HG03520 (cell line): ENCODE measurements at regions not wholly inside any gene's neighbourhood (a gene's known extent, or its start where the extent isn't known, plus 50 kb on each side); places are given as distances from the start of the nearest gene placed in this dataset.

ENCODE experiments used
- ATAC-seq: cut with Tn5 transposase; IDR thresholded peaks from one replicate; pipeline ENCODE4 v1.9.1; 2021; ENCODE audit warnings: mild to moderate bottlenecking, moderate library complexity; ENCODE audit not compliant: unreplicated experiment

- no peak for ATAC-seq
Measured at GRCh38 chr19:31096062-31096830, 253.0 kb downstream of the TSHZ3 start.

DNA sequence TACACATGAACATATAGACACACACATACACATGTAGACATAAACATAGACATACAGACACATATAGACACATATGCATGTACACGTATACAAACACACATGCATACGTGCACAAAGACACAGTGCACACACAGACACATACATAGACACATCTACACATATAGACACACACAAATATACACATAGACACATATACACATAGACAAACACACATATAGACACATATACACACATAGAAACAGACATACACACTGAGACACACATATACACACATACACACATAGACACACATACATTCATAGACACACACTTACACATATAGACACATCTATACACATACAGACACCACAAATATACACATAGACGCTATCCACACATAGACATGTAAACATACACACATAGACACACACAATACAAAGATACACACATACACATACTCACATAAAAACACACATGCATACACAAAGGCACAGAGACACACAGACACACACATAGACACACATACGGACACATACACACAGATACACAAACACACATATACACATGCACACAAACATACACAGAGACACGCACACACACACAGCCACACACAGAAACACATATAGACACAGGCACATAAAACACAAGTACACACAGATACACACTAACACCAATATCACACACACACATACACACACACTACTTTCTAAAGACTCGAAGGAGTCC, 254.0 kb downstream of the TSHZ3 start:
- ATAC-seq = no peak

- ATAC-seq = no peak
Measured at GRCh38 chr19:31092274-31092673, 257.0 kb downstream of the TSHZ3 start.

GRCh38 chr19:31089681-31090080, 259.6 kb downstream of the TSHZ3 start:
- ATAC-seq = no peak

- no peak for ATAC-seq
Measured at GRCh38 chr19:31085125-31085524, 264.1 kb downstream of the TSHZ3 start.

DNA sequence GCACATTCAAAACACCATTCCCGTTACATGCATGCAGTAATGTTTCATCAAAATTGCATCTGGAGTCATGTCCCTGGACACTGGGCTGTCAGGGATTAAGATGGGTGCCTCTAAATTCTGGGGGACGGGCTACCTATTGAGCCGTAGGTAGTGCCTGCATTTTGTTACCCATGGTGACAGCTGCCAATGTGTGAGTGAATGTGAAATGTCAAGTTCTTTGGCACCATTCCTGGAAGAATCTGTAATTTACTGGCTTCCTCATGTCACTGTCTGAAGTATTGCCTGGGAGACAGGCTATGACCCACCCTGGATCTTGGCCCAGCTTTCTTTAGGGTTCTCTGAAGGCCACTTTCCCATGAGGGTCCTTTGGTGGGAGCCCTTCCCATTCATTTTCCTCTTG, 266.1 kb downstream of the TSHZ3 start:
- ATAC-seq = no peak

DNA sequence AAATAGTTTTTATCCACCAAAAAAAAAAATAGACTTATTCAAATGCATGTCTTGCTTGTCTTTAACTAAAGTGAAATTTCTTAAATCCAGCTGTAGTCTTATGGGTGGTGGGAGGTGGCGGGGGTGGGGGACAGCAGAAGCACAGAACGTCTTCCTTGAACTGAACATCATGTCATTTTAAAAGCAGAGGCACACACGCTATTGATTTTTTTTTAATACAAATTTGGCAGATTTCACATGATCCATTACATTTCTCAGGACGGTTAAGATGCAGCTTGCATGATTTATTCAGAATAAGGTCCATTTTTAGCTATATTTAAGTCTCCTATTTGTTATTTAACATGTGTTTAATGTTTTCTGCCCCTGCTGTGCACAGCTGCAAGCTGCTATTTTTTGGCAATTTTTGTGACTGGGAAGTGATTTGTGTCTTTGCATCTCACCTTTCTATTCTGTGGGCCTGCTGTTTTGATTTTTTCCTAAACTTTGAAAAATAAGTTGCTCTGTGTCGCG, 274.0 kb downstream of the TSHZ3 start:
- no peak for ATAC-seq

DNA sequence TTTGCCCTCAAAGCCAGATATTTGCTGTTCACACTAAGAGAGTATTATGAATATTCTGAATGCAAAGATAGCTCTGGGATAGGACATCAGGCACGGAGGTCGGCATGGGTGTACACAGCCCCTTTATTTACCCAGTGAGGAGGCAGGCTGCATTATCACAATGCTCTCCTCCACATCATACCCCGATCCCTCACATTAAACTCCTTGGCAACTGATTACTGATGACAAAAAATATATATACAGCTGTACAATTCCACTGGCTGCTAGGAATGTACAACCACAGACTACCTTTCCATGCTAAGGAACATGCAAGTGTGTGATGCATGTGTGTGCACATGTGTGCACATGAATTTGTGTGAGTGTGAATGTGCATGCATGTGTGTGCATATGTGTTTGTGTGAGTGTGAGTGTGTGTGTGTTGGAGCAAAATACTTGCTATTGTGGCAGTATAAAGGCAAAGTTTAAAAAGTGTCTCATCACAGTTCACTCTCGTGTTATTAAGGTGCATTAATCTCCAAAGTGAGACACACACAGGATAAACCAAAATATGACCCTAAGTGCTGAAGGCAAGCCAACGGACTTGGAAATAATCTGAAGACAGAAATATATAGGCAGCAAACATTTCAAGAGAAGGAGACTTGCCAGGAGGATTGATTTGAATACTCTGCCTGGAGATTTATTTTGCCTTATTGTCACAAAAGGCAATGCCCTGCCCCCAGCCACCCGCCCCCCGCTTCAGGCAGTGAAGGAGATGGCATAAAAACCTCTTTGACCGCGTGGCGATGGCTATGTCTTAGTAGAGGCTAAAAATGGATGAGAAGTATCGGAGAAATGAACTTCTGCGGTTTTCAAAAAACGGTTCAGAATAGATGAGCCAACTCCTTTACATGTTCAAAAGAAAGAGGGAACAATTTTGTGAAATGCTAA, 274.8 kb downstream of the TSHZ3 start:
- ATAC-seq = no peak

DNA sequence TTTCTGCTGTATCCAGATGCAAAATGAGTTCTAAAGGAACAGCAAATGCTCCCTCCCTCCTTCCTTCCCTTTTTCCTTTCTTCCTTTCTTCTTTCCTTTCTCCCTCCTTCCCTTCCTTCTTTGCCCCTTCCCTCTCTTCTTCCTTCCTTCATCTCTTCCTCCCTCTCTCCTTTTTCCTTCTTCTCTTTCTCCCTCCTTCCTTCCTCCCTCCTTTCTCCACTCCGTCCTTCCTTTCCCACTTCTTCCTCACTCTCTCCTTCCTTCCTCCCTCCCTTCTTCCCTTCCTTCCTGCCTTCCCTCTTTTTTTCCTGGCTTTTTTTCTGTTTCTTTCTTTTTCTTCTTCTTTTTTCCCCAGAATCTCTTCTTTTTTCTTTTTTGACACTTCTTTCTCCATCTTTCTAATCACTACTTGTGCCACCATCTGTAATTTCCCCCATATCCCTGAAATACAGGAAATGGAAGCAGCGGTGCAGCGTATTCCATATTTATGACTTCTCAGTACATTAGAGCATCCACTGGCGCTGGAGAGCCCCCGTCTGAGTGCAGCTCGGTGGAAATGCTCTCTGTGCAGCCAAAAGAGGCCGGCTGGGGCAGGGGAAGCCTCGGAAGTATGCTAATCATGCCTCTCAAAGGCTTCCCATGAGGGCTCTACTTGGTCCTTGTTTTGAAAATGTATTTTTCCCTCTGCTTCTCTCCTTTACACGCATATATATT, 275.6 kb downstream of the TSHZ3 start:
- ATAC-seq = no peak

- no peak for ATAC-seq
Measured at GRCh38 chr19:31072451-31072850, 276.8 kb downstream of the TSHZ3 start.

DNA sequence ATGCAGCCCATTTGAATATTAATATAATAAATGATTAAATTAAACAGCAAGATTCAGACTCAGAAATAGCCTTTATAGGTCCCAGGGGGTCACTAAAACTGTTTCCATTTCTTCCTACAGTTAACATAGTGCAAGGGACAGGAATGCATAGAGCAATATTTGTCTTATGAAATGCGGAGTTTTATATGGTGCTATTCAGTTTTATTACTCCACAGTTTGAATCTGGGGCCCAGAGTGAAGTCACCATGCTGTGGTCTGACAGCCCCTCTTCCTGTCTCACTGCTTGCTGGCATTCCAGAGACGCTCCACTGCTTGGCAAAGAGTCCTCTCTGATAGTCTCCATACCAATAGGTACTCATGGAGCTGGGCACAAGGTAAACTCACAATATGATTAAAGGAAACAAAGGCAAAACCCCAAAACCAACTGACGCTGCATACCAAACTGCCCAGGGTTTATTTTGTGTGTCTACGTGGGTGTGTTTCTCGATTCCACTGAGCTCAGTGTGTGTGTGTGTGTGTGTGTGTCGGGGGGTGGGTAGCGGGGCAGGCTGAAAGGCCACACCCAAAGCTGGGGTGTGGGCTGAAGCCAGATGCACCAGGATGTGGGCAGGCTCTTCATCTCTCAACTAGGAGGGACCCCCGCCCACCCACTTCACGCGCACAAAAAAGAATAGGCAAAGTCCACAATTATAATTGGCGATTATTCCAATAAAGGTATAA, 277.9 kb downstream of the TSHZ3 start:
- ATAC-seq = no peak

DNA sequence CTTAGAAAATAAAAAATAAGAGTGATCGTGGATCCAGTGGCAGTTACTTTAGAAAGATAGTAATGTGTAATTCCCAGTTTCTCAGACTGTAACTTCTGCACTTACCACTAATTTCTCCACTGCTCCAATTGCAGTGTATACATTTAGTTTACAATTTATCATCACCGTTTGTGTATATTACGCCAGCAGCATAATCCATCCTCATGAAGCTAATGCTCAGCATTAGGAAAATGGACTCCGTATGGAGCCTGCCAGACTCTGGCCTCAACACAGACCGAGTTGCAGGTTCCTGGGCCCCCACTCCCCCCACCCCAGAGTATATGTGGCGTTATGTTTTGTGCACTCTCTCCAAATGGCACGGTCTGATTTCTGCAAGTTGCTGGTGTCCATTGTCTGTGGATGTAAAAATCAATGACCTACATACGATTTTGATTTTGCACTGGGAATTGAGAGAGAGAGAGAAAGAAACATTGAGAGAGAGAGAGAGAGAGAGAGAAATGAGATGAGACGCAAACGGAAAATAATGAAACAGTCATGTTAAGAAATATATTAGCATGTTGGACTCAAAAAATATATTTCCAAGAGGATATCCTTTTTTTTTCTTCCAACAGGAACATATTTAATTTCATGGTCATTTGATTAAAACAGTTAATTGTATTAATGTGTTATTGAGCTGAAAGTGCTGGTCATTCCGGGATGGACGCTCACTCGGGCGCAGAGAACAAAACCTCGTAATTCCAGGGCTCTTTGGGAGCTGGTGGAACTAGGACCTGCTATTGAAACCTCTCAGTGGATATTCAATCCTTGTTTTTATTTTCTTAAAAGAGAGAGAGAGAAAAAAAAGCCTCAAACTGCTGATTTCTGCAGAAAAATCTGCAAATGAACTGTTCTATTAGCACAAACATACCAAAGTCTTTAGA, 278.8 kb downstream of the TSHZ3 start:
- ATAC-seq = no peak

DNA sequence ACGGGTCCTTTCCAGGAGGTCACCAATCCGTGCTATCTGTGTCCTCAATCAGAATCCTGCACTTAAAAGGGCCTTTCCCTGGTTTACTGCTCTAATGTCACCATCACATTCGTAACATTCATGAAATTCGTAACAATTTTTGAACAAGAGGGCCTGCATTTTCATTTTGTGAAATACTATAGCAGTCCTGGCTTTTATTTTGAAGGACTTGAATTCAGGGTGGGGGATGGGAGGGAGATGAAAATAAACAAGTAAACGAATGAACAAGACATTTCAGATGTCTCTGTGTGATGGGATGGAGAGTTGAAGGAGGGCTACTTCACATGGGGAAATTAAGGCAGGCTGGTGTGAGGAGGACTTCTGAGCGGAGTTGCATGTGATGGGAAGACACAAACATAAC, 281.0 kb downstream of the TSHZ3 start:
- ATAC-seq = no peak

GRCh38 chr19:31066385-31066784, 282.9 kb downstream of the TSHZ3 start:
- ATAC-seq = no peak

DNA sequence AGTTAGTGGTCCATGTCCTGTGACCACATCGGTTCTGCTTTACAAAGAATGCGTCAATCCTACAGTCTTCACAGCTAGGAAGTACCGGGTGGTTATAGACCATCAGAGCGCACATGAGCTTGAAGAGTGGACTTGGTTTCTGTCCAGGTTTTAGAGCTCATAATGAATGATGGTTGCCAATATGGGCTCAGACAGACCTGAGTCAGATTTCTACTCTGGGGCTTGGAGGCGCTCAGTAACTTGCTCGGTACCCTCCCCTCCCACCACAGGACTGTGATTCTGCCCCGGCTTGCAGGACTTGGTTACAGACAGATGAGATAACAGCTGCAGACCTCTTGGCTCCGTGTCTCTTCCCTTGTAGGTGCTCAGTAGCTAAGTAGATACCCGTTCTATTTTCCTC, 284.7 kb downstream of the TSHZ3 start:
- no peak for ATAC-seq

DNA sequence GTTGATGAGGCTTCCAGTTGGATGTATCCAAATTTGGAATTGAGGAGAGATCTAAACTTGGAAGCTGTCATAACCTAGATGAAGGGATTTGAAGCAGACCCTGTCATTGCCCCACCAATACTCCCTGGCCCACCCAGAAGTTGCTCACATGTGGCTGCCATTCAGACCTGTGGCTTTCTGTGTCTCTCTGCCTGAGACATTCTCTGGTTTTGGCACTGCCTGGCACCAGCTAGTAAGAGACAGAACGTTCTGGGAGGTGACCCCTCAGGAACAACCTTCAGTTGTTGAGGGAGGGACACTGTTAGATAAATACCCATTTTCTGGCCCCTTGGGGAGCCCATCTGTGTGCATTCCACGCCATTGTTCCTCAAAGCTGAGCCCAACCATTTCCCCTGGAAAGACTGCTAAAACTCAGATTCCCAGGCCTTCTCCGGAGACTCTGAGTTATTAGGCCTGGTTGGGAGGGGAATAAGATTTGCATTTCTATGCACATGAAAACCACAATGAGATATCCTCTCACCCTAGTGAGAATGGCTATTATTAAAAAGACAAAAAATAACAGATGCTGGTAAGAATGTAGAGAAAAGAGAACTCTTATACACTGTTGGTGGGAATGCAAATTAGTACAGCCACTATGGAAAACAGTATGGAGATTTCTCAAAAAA, 290.4 kb downstream of the TSHZ3 start:
- no peak for ATAC-seq

GRCh38 chr19:31057476-31057875, 291.8 kb downstream of the TSHZ3 start:
- ATAC-seq = no peak

GRCh38 chr19:31055454-31055853, 293.8 kb downstream of the TSHZ3 start:
- ATAC-seq = no peak
